ENCODE measurements at regions not wholly inside any gene's neighbourhood (a gene's known extent, or its start where the extent isn't known, plus 50 kb on each side); places are given as distances from the start of the nearest gene placed in this dataset.
A peak's percentile ranks its signal among the peaks of the same experiment; 100 is the strongest.

DNA sequence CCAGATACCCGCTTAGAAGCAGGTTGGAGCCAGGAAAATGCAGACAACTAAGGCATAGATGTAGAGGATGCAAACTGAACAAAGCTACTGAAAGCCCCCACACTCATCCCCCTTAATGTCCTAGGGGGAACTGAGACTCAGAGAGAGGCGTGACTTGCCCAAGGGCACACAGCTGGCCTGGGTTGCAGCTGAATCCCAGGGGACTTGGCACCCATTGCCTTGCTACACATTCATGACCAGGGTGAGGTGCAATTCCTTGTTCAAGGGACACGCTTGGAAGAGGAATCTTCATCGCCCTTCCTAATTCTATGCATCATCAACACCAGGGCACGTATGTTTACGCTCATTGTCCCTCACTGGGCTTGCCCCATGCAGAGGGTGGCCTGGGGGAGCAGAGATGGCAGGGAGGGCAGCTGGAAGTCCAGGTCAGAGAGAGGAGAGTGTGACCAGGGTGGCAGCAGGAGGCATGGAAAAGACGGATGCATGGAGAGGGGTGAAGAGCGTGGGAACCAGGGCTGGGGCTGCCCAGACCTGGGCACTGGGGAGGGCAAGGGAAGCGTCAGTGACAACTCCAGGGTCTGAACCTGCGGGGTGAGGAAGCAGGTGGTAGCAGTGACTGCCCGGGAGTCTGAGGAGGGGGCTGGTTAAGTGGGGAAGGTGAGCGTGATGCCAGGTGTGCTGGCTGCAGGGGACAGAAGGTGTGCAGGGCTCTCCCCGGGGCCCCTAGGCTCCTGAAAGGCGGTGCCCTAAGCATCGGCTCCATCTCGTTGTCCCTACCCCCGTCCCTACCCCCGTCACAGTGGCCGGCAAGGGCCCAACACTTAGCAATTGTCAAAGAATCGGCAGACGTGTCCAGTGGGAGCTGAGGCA, 267.1 kb upstream of the TNRC6C start:
- H3K4me1 Mint-ChIP-seq (ENCODE audit: low read depth) = peaks cover 27% of the 10 kb centered on the region
- no peak for DNase-seq
- intact Hi-C loops (cut with micrococcal nuclease) = no loop called here
- H3K27ac Mint-ChIP-seq = no peak overlapping the region
- no peak overlapping the region for H3K4me3 Mint-ChIP-seq
- CTCF ChIA-PET = interaction anchor here (1.1 kb wide), 1 partner anchor 322 kb away, joined by 3 read pairs; no protein-coding TSS in a partner anchor
- no peaks in the 10 kb centered on the region for H3K27me3 Mint-ChIP-seq (ENCODE audit: low read depth)
- H3K36me3 Mint-ChIP-seq (ENCODE audit: low read depth) = no peaks in the 10 kb centered on the region
- no peaks in the 10 kb centered on the region for H3K9me3 Mint-ChIP-seq

- Mint-ChIP-seq H3K27ac (no peak overlapping the region), H3K27me3 (ENCODE audit: low read depth) (no peaks in the 10 kb centered on the region), H3K36me3 (ENCODE audit: low read depth) (no peaks in the 10 kb centered on the region), H3K4me1 (ENCODE audit: low read depth) (peaks cover 32% of the 10 kb centered on the region), H3K4me3 (no peak overlapping the region), H3K9me3 (no peaks in the 10 kb centered on the region)
- CTCF ChIA-PET = no interaction called here
- intact Hi-C loops (cut with micrococcal nuclease) = no loop called here
- DNase-seq = peak; percentile 47
These were observed 265.8 kb upstream of the TNRC6C start for GRCh38 chr17:77692571-77693161.

- Mint-ChIP-seq H3K27ac (no peak overlapping the region), H3K36me3 (ENCODE audit: low read depth) (no peaks in the 10 kb centered on the region), H3K9me3 (no peaks in the 10 kb centered on the region), H3K4me3 (no peak overlapping the region), H3K27me3 (ENCODE audit: low read depth) (no peaks in the 10 kb centered on the region), H3K4me1 (ENCODE audit: low read depth) (peaks cover 32% of the 10 kb centered on the region)
- CTCF ChIA-PET = no interaction called here
- no peak for DNase-seq
- intact Hi-C loops (cut with micrococcal nuclease) = no loop called here
These were observed 265.2 kb upstream of the TNRC6C start for GRCh38 chr17:77693301-77693700.

- H3K36me3 Mint-ChIP-seq (ENCODE audit: low read depth) = no peaks in the 10 kb centered on the region
- H3K27me3 Mint-ChIP-seq (ENCODE audit: low read depth) = no peaks in the 10 kb centered on the region
- peaks cover 32% of the 10 kb centered on the region for H3K4me1 Mint-ChIP-seq (ENCODE audit: low read depth)
- no peak overlapping the region for H3K27ac Mint-ChIP-seq
- DNase-seq = no peak
- H3K9me3 Mint-ChIP-seq = no peaks in the 10 kb centered on the region
- no peak overlapping the region for H3K4me3 Mint-ChIP-seq
- intact Hi-C loops (cut with micrococcal nuclease) = no loop called here
- CTCF ChIA-PET = interaction anchor here (0.6 kb wide), 1 partner anchor 11 kb away, joined by 3 read pairs; no protein-coding TSS in a partner anchor
These were observed 264.7 kb upstream of the TNRC6C start for GRCh38 chr17:77693776-77694175.

DNA sequence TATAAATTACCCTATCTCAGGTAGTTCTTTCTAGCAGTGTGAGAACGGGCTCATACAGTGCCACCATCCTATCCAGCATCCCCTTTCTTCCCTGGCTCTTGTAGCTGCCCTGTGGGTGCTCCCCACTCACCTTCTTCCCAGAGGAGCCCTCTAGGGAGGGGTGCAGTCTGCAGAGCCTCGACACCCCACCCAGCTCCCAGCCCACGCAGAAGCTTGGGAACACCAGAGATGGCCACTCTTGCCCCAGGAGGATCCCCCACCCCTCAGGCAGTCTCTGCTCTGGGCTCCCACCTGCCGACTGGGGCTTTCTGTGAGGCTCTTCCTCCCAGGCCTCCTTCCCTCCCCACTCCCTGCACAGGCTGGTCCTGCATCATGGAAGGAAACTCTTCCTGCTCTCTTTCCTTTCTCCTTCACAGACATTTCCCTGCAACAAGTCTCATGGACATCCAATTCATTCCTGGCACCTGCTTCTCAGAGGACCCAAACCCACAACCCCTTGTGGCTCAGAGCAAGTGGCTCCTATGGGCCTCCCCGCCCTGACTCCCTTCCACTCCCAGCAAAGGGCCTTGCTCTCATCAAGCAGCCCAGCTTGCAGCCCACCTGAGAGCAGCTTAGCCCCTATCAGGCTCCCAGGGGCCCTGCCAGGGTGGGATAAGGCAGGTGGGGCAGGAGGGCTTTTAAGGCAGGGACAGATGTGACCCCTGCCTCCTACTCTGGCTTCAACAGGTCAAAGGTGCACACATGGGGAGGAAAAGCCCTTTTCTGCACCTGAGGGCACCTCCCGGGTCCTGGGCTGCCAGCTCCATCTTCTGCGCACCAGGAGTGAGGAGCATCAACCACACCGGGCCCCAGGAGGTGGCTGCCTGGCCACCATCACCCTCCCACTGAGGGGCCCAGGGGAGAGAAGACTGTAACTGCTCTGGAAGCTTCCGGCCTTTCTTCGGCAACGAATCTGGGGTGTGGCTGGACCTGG, 263.8 kb upstream of the TNRC6C start:
- intact Hi-C loops (cut with micrococcal nuclease) = no loop called here
- H3K4me1 Mint-ChIP-seq (ENCODE audit: low read depth) = peaks cover 32% of the 10 kb centered on the region
- H3K36me3 Mint-ChIP-seq (ENCODE audit: low read depth) = no peaks in the 10 kb centered on the region
- CTCF ChIA-PET = interaction anchor here (0.6 kb wide), 1 partner anchor 12 kb away, joined by 3 read pairs; no protein-coding TSS in a partner anchor
- no peak for DNase-seq
- no peak overlapping the region for H3K27ac Mint-ChIP-seq
- no peaks in the 10 kb centered on the region for H3K9me3 Mint-ChIP-seq
- H3K27me3 Mint-ChIP-seq (ENCODE audit: low read depth) = no peaks in the 10 kb centered on the region
- H3K4me3 Mint-ChIP-seq = no peak overlapping the region

DNA sequence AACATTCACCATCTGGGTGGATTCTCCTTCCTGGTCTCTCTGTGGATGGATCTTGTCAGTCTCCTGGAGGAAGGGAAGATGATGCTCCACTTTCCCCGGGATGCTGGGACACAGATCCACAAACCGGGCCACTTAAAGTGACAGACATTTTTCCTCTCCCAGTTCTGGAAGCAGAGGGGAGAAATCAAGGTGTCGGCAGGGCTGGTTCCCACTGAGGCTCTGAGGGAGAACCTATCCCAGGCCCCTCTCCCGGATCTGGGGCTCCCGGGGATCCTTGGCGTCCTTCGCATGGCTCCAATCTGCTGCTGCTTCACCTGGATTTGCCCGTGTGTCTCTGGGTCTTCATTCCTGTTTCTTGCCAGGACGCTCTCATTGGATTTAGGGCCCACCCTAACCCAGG, 263.1 kb upstream of the TNRC6C start:
- intact Hi-C loops (cut with micrococcal nuclease) = no loop called here
- H3K36me3 Mint-ChIP-seq (ENCODE audit: low read depth) = no peaks in the 10 kb centered on the region
- no peak overlapping the region for H3K4me3 Mint-ChIP-seq
- H3K27me3 Mint-ChIP-seq (ENCODE audit: low read depth) = no peaks in the 10 kb centered on the region
- no peak overlapping the region for H3K27ac Mint-ChIP-seq
- peaks cover 30% of the 10 kb centered on the region for H3K4me1 Mint-ChIP-seq (ENCODE audit: low read depth)
- no peak for DNase-seq
- CTCF ChIA-PET = no interaction called here
- no peaks in the 10 kb centered on the region for H3K9me3 Mint-ChIP-seq

- intact Hi-C loops (cut with micrococcal nuclease) = no loop called here
- H3K9me3 Mint-ChIP-seq = peaks cover 4% of the 10 kb centered on the region
- H3K36me3 Mint-ChIP-seq (ENCODE audit: low read depth) = no peaks in the 10 kb centered on the region
- H3K4me3 Mint-ChIP-seq = peak overlapping the region; percentile 7
- H3K27ac Mint-ChIP-seq = no peak overlapping the region
- CTCF ChIA-PET = no interaction called here
- H3K27me3 Mint-ChIP-seq (ENCODE audit: low read depth) = no peaks in the 10 kb centered on the region
- no peak for DNase-seq
- H3K4me1 Mint-ChIP-seq (ENCODE audit: low read depth) = peaks cover 22% of the 10 kb centered on the region
These were observed 262.3 kb upstream of the TNRC6C start for GRCh38 chr17:77696151-77696720.

DNA sequence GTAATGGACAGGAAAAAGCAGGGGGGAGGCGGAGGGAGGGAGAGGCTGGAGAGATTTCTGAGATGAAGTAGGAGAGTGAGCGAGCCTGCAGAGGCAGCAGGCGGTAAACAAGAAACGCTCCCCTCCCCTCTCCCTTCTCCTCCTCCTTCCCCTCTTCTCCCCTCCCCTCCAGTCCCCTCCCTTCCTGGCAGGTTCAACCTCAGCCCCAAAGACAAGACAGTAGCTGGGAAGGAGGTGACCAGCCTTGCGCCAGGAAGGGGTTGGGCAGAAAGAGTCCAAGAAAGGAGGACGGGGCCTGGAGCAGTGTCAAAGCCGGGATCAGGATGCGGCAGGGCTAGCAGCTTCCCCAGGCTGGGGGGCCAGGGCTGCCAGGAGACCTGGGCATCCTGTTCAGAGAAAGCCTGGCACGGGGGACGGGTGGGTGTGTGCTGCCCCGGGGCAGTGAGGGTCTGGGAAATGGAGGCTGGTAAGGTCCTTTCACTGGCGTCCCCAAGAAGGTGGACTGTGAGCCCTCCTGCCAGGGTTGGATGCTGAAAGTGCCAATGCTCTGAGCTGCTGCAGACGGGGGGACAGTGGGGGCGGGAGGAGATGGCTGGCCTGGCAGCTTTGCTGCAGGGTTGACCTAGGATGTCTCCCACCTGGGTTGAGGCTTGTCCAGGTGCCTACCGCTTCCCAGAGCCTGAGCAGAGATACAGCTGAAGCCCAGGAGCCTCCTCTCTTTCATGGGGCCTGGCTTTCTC, 261.6 kb upstream of the TNRC6C start:
- no peaks in the 10 kb centered on the region for H3K36me3 Mint-ChIP-seq (ENCODE audit: low read depth)
- H3K4me1 Mint-ChIP-seq (ENCODE audit: low read depth) = peaks cover 18% of the 10 kb centered on the region
- CTCF ChIA-PET = no interaction called here
- H3K27ac Mint-ChIP-seq = no peak overlapping the region
- intact Hi-C loops (cut with micrococcal nuclease) = no loop called here
- no peaks in the 10 kb centered on the region for H3K27me3 Mint-ChIP-seq (ENCODE audit: low read depth)
- H3K4me3 Mint-ChIP-seq = no peak overlapping the region
- no peak for DNase-seq
- peaks cover 10% of the 10 kb centered on the region for H3K9me3 Mint-ChIP-seq

- H3K4me1 Mint-ChIP-seq (ENCODE audit: low read depth) = peaks cover 12% of the 10 kb centered on the region
- intact Hi-C loops (cut with micrococcal nuclease) = no loop called here
- no peak for DNase-seq
- no peaks in the 10 kb centered on the region for H3K27me3 Mint-ChIP-seq (ENCODE audit: low read depth)
- no peak overlapping the region for H3K27ac Mint-ChIP-seq
- H3K4me3 Mint-ChIP-seq = no peak overlapping the region
- CTCF ChIA-PET = no interaction called here
- peaks cover 17% of the 10 kb centered on the region for H3K9me3 Mint-ChIP-seq
- H3K36me3 Mint-ChIP-seq (ENCODE audit: low read depth) = peaks cover 2% of the 10 kb centered on the region
These were observed 260.8 kb upstream of the TNRC6C start for GRCh38 chr17:77697480-77698400.

- H3K9me3 Mint-ChIP-seq = peaks cover 27% of the 10 kb centered on the region
- DNase-seq = no peak
- no peak overlapping the region for H3K4me3 Mint-ChIP-seq
- intact Hi-C loops (cut with micrococcal nuclease) = no loop called here
- CTCF ChIA-PET = no interaction called here
- no peak overlapping the region for H3K27ac Mint-ChIP-seq
- H3K27me3 Mint-ChIP-seq (ENCODE audit: low read depth) = no peaks in the 10 kb centered on the region
- peaks cover 2% of the 10 kb centered on the region for H3K36me3 Mint-ChIP-seq (ENCODE audit: low read depth)
- H3K4me1 Mint-ChIP-seq (ENCODE audit: low read depth) = peaks cover 10% of the 10 kb centered on the region
These were observed 259.4 kb upstream of the TNRC6C start for GRCh38 chr17:77698903-77699623.

Data from activated naive CD4-positive, alpha-beta T cell treated with anti-CD3 and anti-CD28 coated beads for 36 hours (primary cell).